Jurkat, Clone E6-1 (cell line): ENCODE measurements at regions not wholly inside any gene's neighbourhood (a gene's known extent, or its start where the extent isn't known, plus 50 kb on each side); places are given as distances from the start of the nearest gene placed in this dataset.

Source experiments
- DNase-seq: peaks from one replicate; pipeline ENCODE4 v3.0.0-alpha.2; 2011; ENCODE audit warnings: low read depth, low spot score
- H3K4me3 ChIP-seq: 2 replicates; pipeline ENCODE4 v1.5.1; 2011; ENCODE audit warnings: mild to moderate bottlenecking, low read length, control low read depth, moderate library complexity

DNA sequence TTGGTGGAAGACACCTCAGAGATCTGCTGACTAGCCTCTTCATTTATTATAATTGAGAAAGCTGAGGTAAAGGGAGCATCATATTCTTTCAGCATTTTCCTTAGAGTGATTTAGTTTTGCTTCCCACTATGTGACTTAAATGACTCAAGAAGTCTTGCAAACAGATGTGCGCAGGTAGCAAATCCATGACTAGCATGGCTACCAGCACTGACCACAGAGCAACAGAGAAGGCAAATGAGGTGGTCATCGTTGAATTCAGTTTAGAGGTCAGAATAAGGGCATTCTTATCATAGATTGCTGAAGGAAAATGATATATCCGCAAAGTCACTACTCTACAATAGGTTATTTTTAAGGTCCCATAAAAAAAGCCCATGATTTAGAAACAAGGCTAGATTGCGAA lies 162.2 kb downstream of the PIK3R1 start:
- no peak overlapping the region for H3K4me3 ChIP-seq
- DNase-seq = no peak

- no peak overlapping the region for H3K4me3 ChIP-seq
- DNase-seq = peak; percentile 83
Observed at GRCh38 chr5:68378204-68378820, 162.8 kb downstream of the PIK3R1 start.

GRCh38 chr5:68379275-68380036 lies 163.9 kb downstream of the PIK3R1 start:
- H3K4me3 ChIP-seq = no peak overlapping the region
- no peak for DNase-seq

DNA sequence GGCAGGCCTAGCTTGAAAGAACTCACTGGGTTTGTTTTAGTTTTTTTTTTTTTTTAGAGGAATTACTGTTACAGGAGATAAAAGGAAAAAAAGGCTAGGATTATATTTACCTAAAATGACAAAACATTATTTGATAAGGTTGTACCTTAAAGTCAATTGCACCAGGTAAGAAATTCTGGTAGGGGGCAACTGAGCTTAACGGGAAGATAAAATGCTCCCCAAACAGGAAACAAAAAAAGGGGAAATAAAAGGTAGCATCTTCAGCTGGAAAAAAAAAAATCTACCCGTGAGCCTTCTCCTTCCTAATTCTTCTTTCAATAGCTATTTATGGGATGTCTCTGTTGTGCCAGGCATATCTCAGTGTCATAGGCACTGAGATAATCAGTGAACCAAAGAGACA lies 164.5 kb downstream of the PIK3R1 start:
- H3K4me3 ChIP-seq = no peak overlapping the region
- no peak for DNase-seq

DNA sequence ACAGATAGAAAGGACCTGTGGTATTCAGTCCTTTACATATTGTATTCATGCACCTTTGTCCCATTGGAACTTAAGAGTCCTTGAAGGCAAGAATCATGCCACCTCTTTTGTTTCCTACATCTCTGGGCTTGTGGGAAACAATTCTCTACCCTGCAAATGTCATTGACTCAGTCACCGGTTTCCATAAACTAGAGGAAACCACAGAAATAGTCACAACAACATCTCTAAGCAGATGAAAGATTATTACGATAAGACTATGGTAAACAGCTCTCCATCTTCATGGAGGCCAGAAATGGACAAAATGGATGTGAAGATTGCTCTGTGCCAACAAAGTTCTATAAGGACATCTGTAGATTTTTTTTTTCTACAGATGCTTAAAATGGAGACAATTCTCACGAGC lies 165.5 kb downstream of the PIK3R1 start:
- peak; percentile 64 for DNase-seq
- H3K4me3 ChIP-seq = no peak overlapping the region

GRCh38 chr5:68381909-68382308 lies 166.4 kb downstream of the PIK3R1 start:
- DNase-seq = no peak
- no peak overlapping the region for H3K4me3 ChIP-seq

DNA sequence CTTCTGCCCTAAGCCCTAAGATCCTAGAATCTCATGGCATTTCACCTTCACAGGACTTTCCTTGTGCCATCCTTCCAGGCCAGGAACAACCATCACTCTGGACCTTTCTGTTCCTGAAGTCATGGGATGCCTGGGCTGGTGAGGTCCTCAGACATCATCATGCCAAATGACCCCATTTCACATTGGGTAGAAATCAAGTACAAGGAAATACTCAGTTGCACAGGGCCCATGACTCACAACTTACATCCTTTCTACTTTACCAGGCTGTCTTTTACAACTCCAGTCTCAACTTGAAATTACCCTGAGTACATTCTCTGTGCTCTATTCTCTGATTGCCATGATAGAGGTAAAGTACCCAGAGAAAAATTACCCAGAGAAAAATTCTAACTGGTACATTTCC lies 167.1 kb downstream of the PIK3R1 start:
- no peak for DNase-seq
- H3K4me3 ChIP-seq = no peak overlapping the region

DNA sequence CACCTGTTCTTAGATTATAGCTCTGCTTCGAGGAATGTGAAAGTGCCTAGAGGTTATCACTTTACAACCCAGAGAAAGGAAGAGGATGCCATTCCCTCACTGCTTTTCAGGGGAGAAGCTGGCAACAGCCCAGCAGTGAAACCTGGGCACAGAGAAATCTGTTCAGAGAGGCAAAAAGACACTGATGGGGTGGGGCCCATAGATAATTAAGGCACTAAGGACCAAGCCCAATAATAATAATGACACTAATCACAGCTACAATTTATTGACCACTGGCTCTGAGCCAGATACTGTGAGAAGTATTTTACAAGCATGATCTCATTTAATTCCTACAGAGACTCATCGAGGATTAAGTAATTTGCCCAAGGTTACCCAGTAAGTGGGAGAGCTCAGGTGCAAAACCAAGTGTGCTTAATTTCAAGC lies 168.3 kb downstream of the PIK3R1 start:
- DNase-seq = no peak
- no peak overlapping the region for H3K4me3 ChIP-seq

DNA sequence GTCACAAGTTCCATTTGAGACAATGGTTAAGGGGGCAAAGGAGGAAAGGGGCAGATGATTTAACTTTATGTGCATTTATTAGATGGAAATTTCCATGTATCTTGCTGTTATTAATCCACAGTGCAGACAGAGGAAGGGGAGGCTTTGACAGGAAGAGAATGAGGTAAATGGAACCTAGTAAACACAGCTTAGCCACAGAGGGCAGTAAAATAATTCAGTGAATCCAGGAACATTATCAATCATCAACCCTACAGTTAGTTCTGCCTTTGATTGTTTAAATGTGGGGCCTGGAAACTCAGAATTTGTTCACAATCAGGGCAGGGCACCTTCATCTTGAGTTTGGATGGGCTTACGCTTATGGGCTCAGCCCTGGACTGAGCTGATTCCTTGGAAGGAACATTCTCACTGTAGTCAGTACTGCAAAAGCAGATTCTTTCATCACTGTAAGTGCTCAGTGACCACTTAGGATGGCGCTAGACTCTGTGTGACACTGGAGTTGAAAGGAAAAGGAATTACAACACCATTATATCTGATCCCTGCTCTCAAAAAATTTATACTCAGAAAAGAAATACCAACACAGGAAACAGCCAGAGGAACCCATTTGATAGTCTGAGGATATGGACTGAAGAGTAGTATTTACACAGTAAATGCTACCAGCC lies 169.5 kb downstream of the PIK3R1 start:
- H3K4me3 ChIP-seq = no peak overlapping the region
- DNase-seq = no peak

DNA sequence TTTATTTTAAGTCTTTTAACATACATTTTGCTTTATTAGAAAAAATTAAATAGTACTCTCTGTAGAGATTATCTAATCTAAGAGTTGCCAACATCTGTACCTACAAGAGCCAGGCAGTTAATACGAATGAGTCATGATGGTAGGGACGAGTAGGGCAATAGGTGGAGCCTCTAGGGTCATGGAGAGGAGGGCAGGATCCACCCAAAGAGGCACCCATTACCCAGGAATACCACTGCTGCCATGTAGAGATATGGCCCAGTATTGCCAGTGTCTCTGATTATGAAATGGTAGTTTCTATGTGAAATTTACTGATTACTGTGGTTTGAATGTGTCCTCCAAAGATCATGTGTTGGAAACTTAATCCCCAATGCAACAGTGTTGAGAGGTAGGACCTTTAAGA lies 170.4 kb downstream of the PIK3R1 start:
- DNase-seq = no peak
- H3K4me3 ChIP-seq = no peak overlapping the region

- H3K4me3 ChIP-seq = no peak overlapping the region
- no peak for DNase-seq
Observed at GRCh38 chr5:68387074-68387796, 171.7 kb downstream of the PIK3R1 start.

DNA sequence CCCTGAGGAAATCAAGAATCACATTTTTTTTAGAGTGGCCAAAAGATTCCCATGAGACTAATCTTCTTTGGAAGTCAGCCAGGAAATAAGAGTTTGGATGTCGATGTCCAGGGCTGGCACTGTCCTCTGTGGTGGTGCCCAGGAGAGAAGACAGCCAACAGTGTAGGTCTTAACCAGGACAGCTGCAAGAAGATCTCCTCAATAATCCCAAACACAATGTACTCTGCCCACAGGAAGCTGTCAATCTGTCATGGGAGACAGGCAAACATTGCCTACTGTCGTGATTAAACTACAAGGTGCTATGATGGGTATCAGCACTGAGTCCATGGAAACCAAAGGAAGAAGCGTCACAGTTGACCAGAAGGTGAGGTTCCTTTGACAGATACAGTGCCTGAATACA lies 174.1 kb downstream of the PIK3R1 start:
- DNase-seq = no peak

GRCh38 chr5:68392617-68393016 lies 177.1 kb downstream of the PIK3R1 start:
- peak; percentile 55 for DNase-seq
- no peak overlapping the region for H3K4me3 ChIP-seq

More for the DNA sequence above, 174.1 kb downstream of the PIK3R1 start:
- no peak overlapping the region for H3K4me3 ChIP-seq

DNA sequence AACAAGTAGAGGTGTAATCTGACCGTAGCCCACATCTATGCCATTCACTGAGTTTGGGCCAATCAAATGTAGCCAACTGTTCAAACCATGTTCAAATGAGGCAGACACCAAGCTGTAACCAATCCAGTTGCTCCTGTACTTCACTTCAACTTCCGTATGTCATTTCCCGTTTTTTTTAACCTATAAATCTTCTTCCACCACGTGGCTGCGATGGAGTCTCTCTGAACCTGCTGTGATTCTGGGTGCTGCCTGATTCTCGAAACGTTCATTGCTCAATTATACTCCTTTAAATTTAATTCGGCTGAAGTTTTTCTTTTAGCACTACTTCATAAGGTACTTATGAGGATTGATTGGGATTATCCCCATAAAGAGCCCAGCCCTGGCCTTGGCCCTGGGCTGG lies 179.7 kb downstream of the PIK3R1 start:
- no peak for DNase-seq
- no peak overlapping the region for H3K4me3 ChIP-seq

- H3K4me3 ChIP-seq = no peak overlapping the region
- no peak for DNase-seq
Observed at GRCh38 chr5:68395926-68396511, 180.5 kb downstream of the PIK3R1 start.

DNA sequence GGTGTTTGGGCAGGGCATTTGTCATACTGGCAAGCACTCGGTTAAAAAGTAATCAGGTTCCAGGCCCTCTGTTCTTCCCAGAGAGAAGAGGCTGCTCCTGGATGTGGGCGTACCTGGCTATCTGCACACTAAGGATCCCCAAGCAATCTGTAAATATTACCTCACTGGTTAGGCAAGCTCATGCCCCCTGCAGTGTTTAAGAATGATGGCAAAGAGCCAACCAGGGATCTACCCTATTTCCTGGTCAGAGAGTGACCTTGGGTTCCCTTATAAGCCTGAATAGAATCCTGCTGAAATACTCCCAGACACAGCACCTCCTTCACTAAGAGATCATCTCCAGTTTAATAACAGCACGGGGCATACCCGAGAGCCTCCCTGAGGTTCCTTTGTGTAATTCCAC lies 181.2 kb downstream of the PIK3R1 start:
- H3K4me3 ChIP-seq = no peak overlapping the region
- DNase-seq = no peak

- no peak for DNase-seq
- no peak overlapping the region for H3K4me3 ChIP-seq
Observed at GRCh38 chr5:68398146-68398812, 182.7 kb downstream of the PIK3R1 start.

GRCh38 chr5:68403301-68403700 lies 187.7 kb downstream of the PIK3R1 start:
- no peak for DNase-seq
- H3K4me3 ChIP-seq = no peak overlapping the region

DNA sequence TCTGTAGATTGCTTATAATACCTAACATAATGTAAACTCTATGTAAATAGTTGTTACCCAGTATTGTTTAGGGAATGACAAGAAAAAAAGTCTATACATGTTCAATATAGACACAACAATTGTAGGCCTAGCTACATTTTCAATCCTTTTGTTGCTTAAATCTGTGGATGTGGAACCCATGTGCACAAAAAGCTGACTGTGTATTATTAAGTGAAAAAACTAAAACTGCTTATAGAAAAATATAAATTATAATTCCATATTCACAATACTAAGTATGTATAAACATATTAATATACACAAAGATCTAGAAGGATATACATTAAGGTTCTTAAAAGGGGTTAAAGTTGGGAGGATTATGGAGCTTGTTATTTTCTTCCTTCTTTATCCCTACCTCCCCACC lies 188.7 kb downstream of the PIK3R1 start:
- H3K4me3 ChIP-seq = no peak overlapping the region
- no peak for DNase-seq
